GM21786 (cell line): ENCODE measurements at regions not wholly inside any gene's neighbourhood (a gene's known extent, or its start where the extent isn't known, plus 50 kb on each side); places are given as distances from the start of the nearest gene placed in this dataset.

Experiments used
- ATAC-seq: cut with Tn5 transposase; IDR thresholded peaks from one replicate; pipeline ENCODE4 v1.9.1; 2021; ENCODE audit not compliant: unreplicated experiment

DNA sequence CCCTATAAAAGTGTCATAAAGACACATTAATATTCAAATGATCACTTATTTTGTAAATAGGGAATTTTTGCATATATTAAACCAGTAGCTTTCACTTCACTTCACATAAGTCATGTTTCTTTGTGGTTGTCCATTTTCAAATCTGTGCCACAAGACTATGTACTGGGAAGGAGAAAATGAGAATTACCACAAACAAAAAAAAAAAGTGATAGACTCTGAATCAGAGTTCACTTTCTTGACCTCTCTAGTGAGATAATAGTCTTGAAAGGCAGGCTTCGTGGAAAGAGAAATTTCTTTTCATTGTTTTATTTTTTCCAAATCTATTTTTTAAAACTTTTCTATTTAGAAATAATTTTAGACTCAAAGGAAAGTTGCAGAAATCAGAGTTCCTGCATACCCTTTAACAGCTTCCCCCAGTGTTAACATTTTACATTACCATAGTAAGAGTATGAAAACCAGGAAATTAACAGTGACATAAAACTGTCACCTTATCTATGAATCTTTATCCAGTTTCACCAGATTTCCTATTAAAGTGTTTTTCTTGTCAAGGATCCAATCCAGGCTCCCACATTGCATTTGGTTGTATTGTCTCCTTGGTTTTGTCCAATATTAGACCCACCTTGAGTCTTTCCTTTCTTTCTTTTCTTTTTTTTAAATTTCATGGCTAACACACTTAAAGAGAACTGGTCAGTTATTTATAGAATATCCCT, 215.4 kb upstream of the PGRMC2 start:
- no peak for ATAC-seq

DNA sequence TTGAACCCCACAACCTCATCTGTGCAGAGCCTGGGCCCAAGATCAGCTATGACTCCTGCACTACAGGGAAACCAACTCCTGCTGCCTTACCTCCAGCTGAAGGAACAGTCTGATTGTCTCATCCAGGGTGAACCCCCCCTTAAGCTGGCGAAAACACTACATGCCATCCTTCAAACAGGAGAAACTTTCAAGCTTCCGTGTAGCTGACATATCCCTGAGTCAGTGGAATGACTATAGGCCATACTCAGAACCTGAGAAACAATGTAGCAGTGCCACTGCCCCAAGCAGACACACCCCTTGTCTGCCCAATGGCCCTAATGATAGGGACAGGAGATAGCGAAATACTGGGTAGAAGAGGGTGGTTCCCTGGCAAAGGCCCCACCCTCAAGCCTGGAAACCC, 213.6 kb upstream of the PGRMC2 start:
- ATAC-seq: no peak

- no peak for ATAC-seq
Measured at GRCh38 chr4:128488055-128488705, 200.6 kb upstream of the PGRMC2 start.

GRCh38 chr4:128484896-128485295, 197.3 kb upstream of the PGRMC2 start:
- no peak for ATAC-seq

- no peak for ATAC-seq
Measured at GRCh38 chr4:128483816-128484215, 196.2 kb upstream of the PGRMC2 start.

DNA sequence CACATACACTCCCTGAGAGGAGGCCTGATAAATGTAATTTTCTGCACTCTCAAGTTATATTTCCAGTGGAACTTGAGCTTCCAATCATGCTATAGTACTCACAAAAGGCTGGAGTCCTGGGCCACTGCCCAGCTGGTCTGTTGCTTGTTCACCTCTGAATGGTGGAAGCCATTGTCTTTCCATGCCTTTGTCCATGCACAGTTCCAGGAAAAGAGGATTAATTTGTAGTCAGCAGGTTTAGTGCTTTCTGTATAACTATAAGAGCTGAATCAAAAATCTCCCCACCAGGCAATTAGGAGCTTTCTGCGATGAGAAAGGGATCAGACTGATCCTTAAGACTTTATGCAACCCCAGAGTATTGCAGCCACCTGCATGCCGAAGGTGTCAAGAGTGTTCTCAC, 195.4 kb upstream of the PGRMC2 start:
- ATAC-seq: no peak

GRCh38 chr4:128481752-128482480, 194.3 kb upstream of the PGRMC2 start:
- no peak for ATAC-seq

DNA sequence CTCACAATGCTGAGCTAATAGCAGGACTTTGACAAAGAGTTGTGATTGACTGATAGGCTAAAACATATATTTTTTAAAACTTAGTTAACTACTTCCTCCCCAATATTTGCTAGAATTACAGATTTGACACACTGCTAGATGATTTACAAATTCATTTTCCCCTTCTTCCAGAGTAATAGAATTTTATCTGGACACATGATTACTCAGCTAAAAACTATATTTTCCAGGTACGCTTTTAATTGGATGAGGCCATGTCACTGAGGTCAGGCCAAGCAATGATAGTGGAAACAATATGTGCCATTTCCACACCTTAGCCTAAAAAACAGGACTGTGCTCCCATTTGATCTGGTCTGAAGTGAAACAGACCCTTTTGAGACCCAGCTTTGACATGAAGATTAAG, 193.3 kb upstream of the PGRMC2 start:
- ATAC-seq: no peak

GRCh38 chr4:128477540-128477939, 189.9 kb upstream of the PGRMC2 start:
- no peak for ATAC-seq

DNA sequence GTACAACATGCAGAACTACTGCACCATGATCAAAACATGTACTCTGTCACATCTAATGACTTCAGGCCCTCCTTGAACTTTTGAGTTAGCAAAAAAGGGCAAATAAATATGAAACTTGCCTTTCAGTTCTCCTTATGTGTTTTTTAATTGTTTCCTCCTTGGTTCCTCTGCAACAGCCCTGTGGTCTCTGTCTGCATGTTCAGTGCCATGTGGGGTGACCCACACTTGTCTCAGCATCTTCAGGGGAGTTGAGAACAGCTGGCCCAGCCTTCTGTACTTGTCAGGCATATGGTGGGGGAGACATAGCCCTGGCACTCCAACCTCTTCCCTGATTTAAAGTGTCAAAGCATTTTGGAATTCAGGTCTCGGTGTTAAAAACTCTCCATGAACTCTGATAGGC, 188.0 kb upstream of the PGRMC2 start:
- ATAC-seq: no peak

DNA sequence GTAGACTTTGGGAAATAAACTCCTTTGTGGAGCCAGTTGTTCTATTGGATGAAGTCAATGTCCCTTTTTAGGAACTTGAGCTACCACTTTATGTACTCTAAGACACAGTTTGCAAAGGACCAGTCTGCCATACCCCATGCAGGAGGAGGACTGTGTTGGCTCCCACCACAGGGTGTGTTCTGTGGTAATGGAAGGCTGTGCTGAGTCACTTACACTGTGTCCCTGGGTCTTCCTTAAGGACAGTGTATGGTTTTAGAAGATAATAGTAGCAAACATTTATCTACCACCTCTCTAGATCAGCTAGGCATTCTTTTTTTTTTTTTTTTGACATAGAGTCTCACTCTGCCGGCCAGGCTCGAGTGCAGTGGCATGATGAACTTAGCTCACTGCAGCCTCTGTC, 184.0 kb upstream of the PGRMC2 start:
- no peak for ATAC-seq

GRCh38 chr4:128470492-128471053, 183.0 kb upstream of the PGRMC2 start:
- ATAC-seq: no peak

GRCh38 chr4:128468123-128468989, 180.7 kb upstream of the PGRMC2 start:
- no peak for ATAC-seq

GRCh38 chr4:128465523-128465922, 177.9 kb upstream of the PGRMC2 start:
- ATAC-seq: no peak

DNA sequence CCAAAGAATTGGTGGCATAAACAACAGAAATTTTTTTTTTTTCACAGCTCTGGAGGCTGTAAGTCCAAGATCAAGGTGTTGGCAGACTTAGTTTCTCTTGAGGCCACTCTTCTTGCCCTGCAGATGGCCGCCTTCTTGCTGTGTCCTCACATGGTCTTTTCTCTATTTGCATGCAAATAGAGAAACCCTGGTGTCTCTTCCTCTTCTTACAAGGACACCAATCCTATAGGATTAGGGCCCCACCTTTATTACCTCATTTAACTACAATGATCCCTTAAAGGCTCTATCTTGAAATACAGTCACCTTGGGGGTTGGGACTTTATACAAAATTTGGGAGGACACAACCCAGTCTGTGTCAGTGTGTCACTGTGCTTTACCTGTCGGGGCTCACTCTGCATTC, 175.4 kb upstream of the PGRMC2 start:
- ATAC-seq: no peak

GRCh38 chr4:128462103-128462783, 174.6 kb upstream of the PGRMC2 start:
- ATAC-seq: no peak

GRCh38 chr4:128461291-128462102, 173.9 kb upstream of the PGRMC2 start:
- peak; percentile 66 for ATAC-seq

GRCh38 chr4:128459547-128459946, 171.9 kb upstream of the PGRMC2 start:
- no peak for ATAC-seq

GRCh38 chr4:128458816-128459215, 171.2 kb upstream of the PGRMC2 start:
- no peak for ATAC-seq
